Fibroblast of pulmonary artery (primary cell): ENCODE measurements at regions not wholly inside any gene's neighbourhood (a gene's known extent, or its start where the extent isn't known, plus 50 kb on each side); places are given as distances from the start of the nearest gene placed in this dataset.

Experiments
- DNase-seq: peaks from one replicate; pipeline ENCODE4 v3.0.0-alpha.2; 2010; ENCODE audit warnings: low read depth
- H3K4me3 ChIP-seq: replicated peaks from 2 replicates; pipeline ENCODE4 v1.5.1; 2011; ENCODE audit warnings: low read depth, mild to moderate bottlenecking, control low read depth, low read length, moderate library complexity
- TF ChIP-seq, protein P1 (sequence below): IDR thresholded peaks from 2 replicates; pipeline ENCODE4 v1.5.1; 2011; ENCODE audit warnings: mild to moderate bottlenecking, control low read depth, low read length, inconsistent platforms; ENCODE audit errors: missing control alignments

GRCh38 chr16:82567175-82567574 is 59.6 kb upstream of the CDH13 start:
- no peak overlapping the region for H3K4me3 ChIP-seq
- DNase-seq, result no peak
- TF ChIP-seq, protein P1, sequence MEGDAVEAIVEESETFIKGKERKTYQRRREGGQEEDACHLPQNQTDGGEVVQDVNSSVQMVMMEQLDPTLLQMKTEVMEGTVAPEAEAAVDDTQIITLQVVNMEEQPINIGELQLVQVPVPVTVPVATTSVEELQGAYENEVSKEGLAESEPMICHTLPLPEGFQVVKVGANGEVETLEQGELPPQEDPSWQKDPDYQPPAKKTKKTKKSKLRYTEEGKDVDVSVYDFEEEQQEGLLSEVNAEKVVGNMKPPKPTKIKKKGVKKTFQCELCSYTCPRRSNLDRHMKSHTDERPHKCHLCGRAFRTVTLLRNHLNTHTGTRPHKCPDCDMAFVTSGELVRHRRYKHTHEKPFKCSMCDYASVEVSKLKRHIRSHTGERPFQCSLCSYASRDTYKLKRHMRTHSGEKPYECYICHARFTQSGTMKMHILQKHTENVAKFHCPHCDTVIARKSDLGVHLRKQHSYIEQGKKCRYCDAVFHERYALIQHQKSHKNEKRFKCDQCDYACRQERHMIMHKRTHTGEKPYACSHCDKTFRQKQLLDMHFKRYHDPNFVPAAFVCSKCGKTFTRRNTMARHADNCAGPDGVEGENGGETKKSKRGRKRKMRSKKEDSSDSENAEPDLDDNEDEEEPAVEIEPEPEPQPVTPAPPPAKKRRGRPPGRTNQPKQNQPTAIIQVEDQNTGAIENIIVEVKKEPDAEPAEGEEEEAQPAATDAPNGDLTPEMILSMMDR, result no peak

- H3K4me3 ChIP-seq, result no peak overlapping the region
- DNase-seq, result no peak
- TF ChIP-seq, protein P1, result no peak
Observed at GRCh38 chr16:82563401-82563800, 63.4 kb upstream of the CDH13 start.

DNA sequence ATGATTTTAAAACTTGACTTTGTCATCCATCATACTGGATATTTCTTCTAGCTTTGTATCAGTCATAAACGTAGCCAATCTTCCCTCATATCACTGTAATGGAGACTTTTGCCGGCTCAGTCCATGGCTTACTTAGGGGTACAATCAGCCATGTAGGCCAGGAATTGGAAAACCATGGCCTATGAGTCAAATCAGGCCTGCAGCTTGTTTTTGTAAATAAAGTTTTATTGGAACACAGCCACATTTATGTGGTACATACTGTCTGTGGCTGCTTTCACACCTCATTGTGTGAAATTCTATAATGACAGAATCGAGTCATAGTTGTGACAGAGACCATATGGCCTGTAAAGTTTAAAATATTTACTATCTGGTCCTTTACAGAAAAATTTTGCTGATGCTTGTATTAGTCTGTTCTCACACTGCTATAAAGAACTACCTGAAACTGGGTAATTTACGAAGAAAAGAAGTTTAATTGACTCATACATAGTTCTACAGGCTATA is 64.5 kb upstream of the CDH13 start:
- DNase-seq, result no peak
- H3K4me3 ChIP-seq, result no peak overlapping the region
- TF ChIP-seq, protein P1, result no peak

DNA sequence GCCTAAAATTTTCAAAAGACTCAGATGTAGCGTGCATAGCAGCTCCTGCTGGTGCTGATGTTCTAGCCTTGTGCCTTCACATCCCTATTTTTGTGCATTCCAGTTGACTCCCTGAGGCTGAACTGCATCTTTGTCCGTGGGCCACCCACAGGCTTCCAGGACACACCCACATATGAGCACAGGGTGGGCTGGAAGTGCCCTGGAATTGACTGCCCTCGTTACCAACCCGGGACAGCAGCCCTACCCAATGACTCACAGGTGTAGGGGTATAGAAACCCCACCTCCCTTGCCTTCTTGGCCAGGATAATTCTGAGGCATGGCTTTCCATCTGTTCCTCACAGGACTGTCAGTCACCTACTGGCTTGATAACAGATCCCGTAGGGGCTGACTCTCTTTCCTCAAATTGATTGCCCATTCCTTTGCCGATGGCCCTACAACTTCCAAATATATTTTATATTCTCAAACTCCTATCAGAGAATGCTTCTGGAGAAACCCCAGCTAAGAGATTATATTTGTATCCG is 65.9 kb upstream of the CDH13 start:
- H3K4me3 ChIP-seq, result no peak overlapping the region
- TF ChIP-seq, protein P1, result no peak
- DNase-seq, result no peak

DNA sequence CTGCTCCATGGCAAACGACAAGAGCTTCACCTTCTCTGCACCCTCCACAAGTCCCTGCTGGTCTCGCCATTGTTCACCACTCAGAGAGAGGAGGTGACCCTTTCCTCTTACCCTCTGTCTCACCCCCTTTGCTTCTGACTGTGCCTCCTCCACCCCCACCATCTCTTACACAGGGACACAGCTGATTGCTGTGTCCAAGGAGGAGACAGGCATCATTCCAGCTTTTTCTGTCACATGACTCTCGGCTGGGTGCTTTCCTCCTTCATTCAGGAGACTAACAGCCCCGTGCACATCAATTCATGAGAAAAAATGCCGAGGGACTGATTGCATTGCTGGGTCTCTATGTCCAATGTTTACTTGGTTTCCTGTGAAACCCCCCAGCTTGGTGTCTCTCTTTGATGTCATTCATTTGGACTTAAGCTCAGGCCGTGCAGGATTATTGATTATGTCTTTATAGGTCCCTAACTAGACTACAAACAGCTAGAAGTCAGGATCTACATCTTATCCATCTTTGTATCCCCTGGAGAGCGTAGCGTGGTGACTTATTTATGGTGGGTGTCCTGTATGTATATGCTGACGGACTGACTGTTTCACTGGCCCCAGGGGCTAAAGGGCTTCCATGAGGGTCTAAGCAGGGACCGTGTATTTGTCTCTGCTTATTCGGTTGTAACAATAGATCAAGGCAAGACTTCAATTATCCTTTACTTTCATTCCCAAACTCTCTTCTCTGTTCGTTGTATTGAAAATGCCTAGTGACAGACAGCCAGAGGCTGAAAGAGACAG is 82.2 kb upstream of the CDH13 start:
- no peak overlapping the region for H3K4me3 ChIP-seq
- TF ChIP-seq, protein P1, result no peak
- no peak for DNase-seq

GRCh38 chr16:82542714-82543113 is 84.1 kb upstream of the CDH13 start:
- DNase-seq, result no peak
- TF ChIP-seq, protein P1, result no peak
- no peak overlapping the region for H3K4me3 ChIP-seq
